ENCODE measurements at regions not wholly inside any gene's neighbourhood (a gene's known extent, or its start where the extent isn't known, plus 50 kb on each side); places are given as distances from the start of the nearest gene placed in this dataset.
A peak's percentile ranks its signal among the peaks of the same experiment; 100 is the strongest.

- DNase-seq: no peak
Observed at GRCh38 chr16:85294810-85295508, 182.7 kb upstream of the CIBAR2 start.

- peak; percentile 68 for DNase-seq
Observed at GRCh38 chr16:85296859-85297660, 184.8 kb upstream of the CIBAR2 start.

- DNase-seq: no peak
Observed at GRCh38 chr16:85297881-85298280, 185.6 kb upstream of the CIBAR2 start.

- DNase-seq: no peak
Observed at GRCh38 chr16:85300406-85300968, 188.2 kb upstream of the CIBAR2 start.

GRCh38 chr16:85301231-85301630, 189.0 kb upstream of the CIBAR2 start:
- DNase-seq: no peak

GRCh38 chr16:85302018-85302847, 190.0 kb upstream of the CIBAR2 start:
- no peak for DNase-seq

- DNase-seq: no peak
Observed at GRCh38 chr16:85302848-85303353, 190.6 kb upstream of the CIBAR2 start.

- peak; percentile 73 for DNase-seq
Observed at GRCh38 chr16:85303354-85303883, 191.1 kb upstream of the CIBAR2 start.

GRCh38 chr16:85304337-85304736, 192.1 kb upstream of the CIBAR2 start:
- DNase-seq: no peak

- DNase-seq: peak; percentile 93
Observed at GRCh38 chr16:85306071-85306792, 194.0 kb upstream of the CIBAR2 start.

- DNase-seq: no peak
Observed at GRCh38 chr16:85306793-85307551, 194.7 kb upstream of the CIBAR2 start.

- DNase-seq: no peak
Observed at GRCh38 chr16:85307552-85308364, 195.5 kb upstream of the CIBAR2 start.

- peak; percentile 38 for DNase-seq
Observed at GRCh38 chr16:85308611-85309540, 196.6 kb upstream of the CIBAR2 start.

- DNase-seq: no peak
Observed at GRCh38 chr16:85309656-85310587, 197.7 kb upstream of the CIBAR2 start.

- no peak for DNase-seq
Observed at GRCh38 chr16:85310868-85311585, 198.8 kb upstream of the CIBAR2 start.

GRCh38 chr16:85311741-85312140, 199.5 kb upstream of the CIBAR2 start:
- no peak for DNase-seq

- no peak for DNase-seq
Observed at GRCh38 chr16:85312174-85312573, 199.9 kb upstream of the CIBAR2 start.

All from dermis blood vessel endothelial cell (primary cell).